Left colon (tissue), 2 donors: ENCODE measurements at regions not wholly inside any gene's neighbourhood (a gene's known extent, or its start where the extent isn't known, plus 50 kb on each side); places are given as distances from the start of the nearest gene placed in this dataset.
"Not testable (repeated sequence)": the region's sequence is repeated elsewhere in the genome, so short reads cannot be mapped to it uniquely, and the experiment has no call there.

Experiments used
- ATAC-seq: fragments of 200-7000 bp; cut with Tn5 transposase; one replicate; pipeline ENCODE4 v1.9.1; 2020; ENCODE audit warnings: mild to moderate bottlenecking, moderate library complexity
- DNase-seq, 2 donors: peaks; one replicate each; pipeline ENCODE4 v3.0.0-alpha.2; 2020
- intact Hi-C, 2 donors: fragments of 100-400 bp; cut with DNase I in 1 of 2; cut with micrococcal nuclease in 1 of 2; formaldehyde crosslinking; loops; one replicate each; pipeline versions ENCODE4 v1.11.2 to v1.14.0; 2022; cut with DNase I, micrococcal nuclease
- donor health status: DM: no; HTN: no; CAD: no.
- donor health status: DM: yes; HTN: yes; CAD: no.

- ATAC-seq, DNase-seq, intact Hi-C loops: not testable (repeated sequence)
These were observed 118.2 kb upstream of the TOP1 start for GRCh38 chr20:40910436-40910835.

- ATAC-seq, intact Hi-C loops, DNase-seq: not testable (repeated sequence)
These were observed 117.5 kb upstream of the TOP1 start for GRCh38 chr20:40911152-40911551.

- intact Hi-C loops = no loop called here
- no peak for ATAC-seq
- DNase-seq = no peak
These were observed 115.1 kb upstream of the TOP1 start for GRCh38 chr20:40913224-40914185.

GRCh38 chr20:40915756-40916155 is 112.9 kb upstream of the TOP1 start:
- intact Hi-C loops = no loop called here
- ATAC-seq (no peak), DNase-seq (no peak)

GRCh38 chr20:40916276-40916675 is 112.3 kb upstream of the TOP1 start:
- intact Hi-C loops = no loop called here
- ATAC-seq = no peak
- no peak for DNase-seq

GRCh38 chr20:40920291-40920690 is 108.3 kb upstream of the TOP1 start:
- DNase-seq (no peak), ATAC-seq (no peak)
- intact Hi-C loops = no loop called here

GRCh38 chr20:40922865-40923264 is 105.8 kb upstream of the TOP1 start:
- ATAC-seq (no peak), DNase-seq (no peak)
- intact Hi-C loops = no loop called here

GRCh38 chr20:40925829-40926510 is 102.7 kb upstream of the TOP1 start:
- intact Hi-C loops = no loop called here
- ATAC-seq (no peak), DNase-seq (no peak)

- intact Hi-C loops = no loop called here
- ATAC-seq (no peak), DNase-seq (no peak)
These were observed 101.7 kb upstream of the TOP1 start for GRCh38 chr20:40926928-40927327.

GRCh38 chr20:40930561-40930960 is 98.1 kb upstream of the TOP1 start:
- DNase-seq (no peak), ATAC-seq (no peak)
- intact Hi-C loops = no loop called here

- no peak for DNase-seq
- intact Hi-C loops = no loop called here
These were observed 97.1 kb upstream of the TOP1 start for GRCh38 chr20:40931410-40932044.

GRCh38 chr20:40932436-40932835 is 96.2 kb upstream of the TOP1 start:
- DNase-seq (no peak), ATAC-seq (no peak)
- intact Hi-C loops = no loop called here

More at GRCh38 chr20:40931410-40932044, 97.1 kb upstream of the TOP1 start:
- no peak for ATAC-seq

GRCh38 chr20:40933758-40934157 is 94.9 kb upstream of the TOP1 start:
- no peak for DNase-seq
- intact Hi-C loops = no loop called here
- no peak for ATAC-seq

GRCh38 chr20:40938020-40938419 is 90.6 kb upstream of the TOP1 start:
- intact Hi-C loops = no loop called here
- no peak for DNase-seq
- no peak for ATAC-seq

- ATAC-seq (no peak), DNase-seq (no peak)
- intact Hi-C loops = no loop called here
These were observed 89.0 kb upstream of the TOP1 start for GRCh38 chr20:40939667-40940066.

GRCh38 chr20:40941133-40941610 is 87.5 kb upstream of the TOP1 start:
- DNase-seq (no peak), ATAC-seq (no peak)
- intact Hi-C loops = no loop called here

- intact Hi-C loops = no loop called here
- DNase-seq (no peak), ATAC-seq (no peak)
These were observed 86.6 kb upstream of the TOP1 start for GRCh38 chr20:40942006-40942405.

- intact Hi-C loops = no loop called here
- ATAC-seq = no peak
- DNase-seq = no peak
These were observed 85.8 kb upstream of the TOP1 start for GRCh38 chr20:40942775-40943174.

GRCh38 chr20:40943591-40943990 is 85.0 kb upstream of the TOP1 start:
- intact Hi-C loops = no loop called here
- DNase-seq (no peak), ATAC-seq (no peak)

GRCh38 chr20:40945189-40945588 is 83.4 kb upstream of the TOP1 start:
- DNase-seq (no peak), ATAC-seq (no peak)
- intact Hi-C loops = no loop called here
